ENCODE measurements at regions not wholly inside any gene's neighbourhood (a gene's known extent, or its start where the extent isn't known, plus 50 kb on each side); places are given as distances from the start of the nearest gene placed in this dataset.
"Not testable (repeated sequence)": the region's sequence is repeated elsewhere in the genome, so short reads cannot be mapped to it uniquely, and the experiment has no call there.

DNA sequence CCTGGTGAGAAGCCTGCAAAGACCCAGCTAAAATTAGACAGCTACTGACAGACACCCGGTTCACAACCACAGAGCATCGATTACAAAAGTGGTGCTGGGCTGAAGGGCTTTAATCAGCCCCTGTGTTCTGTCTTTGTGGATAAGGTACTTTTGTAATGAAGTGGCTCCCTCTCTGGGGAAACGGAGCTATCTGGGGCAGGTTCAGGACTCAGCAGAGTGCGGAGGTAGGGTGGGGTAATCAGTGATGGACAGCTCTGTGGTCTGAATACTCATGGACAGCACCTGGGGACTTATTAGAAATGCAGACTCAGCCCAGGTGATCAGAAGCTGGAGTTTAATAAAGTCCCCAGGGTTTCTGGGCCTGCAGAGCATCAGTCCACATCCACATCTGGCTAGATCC is 152.0 kb downstream of the MATN1 start:
- no peak overlapping the region for H3K27ac ChIP-seq
- TF ChIP-seq, protein P1, sequence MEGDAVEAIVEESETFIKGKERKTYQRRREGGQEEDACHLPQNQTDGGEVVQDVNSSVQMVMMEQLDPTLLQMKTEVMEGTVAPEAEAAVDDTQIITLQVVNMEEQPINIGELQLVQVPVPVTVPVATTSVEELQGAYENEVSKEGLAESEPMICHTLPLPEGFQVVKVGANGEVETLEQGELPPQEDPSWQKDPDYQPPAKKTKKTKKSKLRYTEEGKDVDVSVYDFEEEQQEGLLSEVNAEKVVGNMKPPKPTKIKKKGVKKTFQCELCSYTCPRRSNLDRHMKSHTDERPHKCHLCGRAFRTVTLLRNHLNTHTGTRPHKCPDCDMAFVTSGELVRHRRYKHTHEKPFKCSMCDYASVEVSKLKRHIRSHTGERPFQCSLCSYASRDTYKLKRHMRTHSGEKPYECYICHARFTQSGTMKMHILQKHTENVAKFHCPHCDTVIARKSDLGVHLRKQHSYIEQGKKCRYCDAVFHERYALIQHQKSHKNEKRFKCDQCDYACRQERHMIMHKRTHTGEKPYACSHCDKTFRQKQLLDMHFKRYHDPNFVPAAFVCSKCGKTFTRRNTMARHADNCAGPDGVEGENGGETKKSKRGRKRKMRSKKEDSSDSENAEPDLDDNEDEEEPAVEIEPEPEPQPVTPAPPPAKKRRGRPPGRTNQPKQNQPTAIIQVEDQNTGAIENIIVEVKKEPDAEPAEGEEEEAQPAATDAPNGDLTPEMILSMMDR (IDR thresholded peaks at IDR 0.05): no peak
- H3K9me3 ChIP-seq: no peaks in the 10 kb centered on the region
- no peaks in the 10 kb centered on the region for H3K4me1 ChIP-seq
- H3K27me3 ChIP-seq: no peaks in the 10 kb centered on the region
- no peak overlapping the region for H3K4me3 ChIP-seq
- intact Hi-C loops (cut with DNase I): no loop called here
- H3K36me3 ChIP-seq: no peaks in the 10 kb centered on the region
- DNase-seq (ENCODE audit: low spot score in 2 of 2): no peak

DNA sequence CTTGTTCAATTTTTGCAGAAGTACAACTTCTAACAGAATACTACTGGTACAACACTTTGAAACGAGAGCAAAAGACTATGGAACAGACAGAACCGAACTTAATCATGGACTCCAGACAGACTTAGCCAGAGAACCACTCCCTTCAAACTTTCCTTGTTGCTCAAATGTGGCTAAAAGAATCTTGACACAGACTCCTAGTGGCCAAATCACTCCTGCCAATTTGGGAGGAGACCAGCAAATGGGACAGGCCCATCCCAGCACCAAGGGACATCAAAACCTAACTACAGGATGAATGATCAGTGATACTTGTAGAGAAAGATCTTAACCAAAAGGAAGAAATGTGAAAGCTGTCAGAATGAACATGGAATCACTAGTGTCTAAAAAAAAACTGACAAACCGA is 154.0 kb downstream of the MATN1 start:
- H3K4me3 ChIP-seq: no peak overlapping the region
- intact Hi-C loops (cut with DNase I): no loop called here
- no peak overlapping the region for H3K27ac ChIP-seq
- no peaks in the 10 kb centered on the region for H3K4me1 ChIP-seq
- TF ChIP-seq, protein P1 (IDR thresholded peaks at IDR 0.05): no peak
- no peak for DNase-seq (ENCODE audit: low spot score in 2 of 2)
- no peaks in the 10 kb centered on the region for H3K36me3 ChIP-seq
- no peaks in the 10 kb centered on the region for H3K27me3 ChIP-seq
- H3K9me3 ChIP-seq: no peaks in the 10 kb centered on the region

DNA sequence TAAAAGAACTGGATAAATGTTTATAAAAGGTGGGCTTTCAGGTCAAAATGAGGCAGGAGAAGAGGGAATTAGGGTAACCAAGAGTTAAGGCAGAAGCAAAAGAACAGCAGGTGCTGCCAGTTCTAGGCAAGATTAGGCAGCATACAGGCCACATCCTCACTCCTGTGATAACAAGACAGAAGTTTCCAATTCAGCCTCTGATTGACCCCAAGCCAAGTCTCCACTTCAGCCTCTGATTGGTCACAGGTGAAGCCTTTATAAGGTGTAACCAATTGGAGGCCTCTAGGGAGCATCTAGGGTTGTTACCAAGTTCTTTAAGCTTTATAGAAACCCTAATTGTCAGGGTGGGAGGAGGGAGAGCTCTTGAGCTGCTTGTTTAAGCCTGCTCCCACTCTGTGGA is 160.8 kb downstream of the MATN1 start:
- Histone ChIP-seq H3K4me1 (no peaks in the 10 kb centered on the region), H3K27ac (no peak overlapping the region), H3K9me3 (peaks cover 5 to 22% of the 10 kb centered on the region in 2 donors), H3K4me3 (no peak overlapping the region), H3K27me3 (no peaks in the 10 kb centered on the region), H3K36me3 (no peaks in the 10 kb centered on the region)
- TF ChIP-seq, protein P1 (IDR thresholded peaks at IDR 0.05): no peak
- intact Hi-C loops (cut with DNase I): no loop called here
- DNase-seq (ENCODE audit: low spot score in 2 of 2): no peak

DNA sequence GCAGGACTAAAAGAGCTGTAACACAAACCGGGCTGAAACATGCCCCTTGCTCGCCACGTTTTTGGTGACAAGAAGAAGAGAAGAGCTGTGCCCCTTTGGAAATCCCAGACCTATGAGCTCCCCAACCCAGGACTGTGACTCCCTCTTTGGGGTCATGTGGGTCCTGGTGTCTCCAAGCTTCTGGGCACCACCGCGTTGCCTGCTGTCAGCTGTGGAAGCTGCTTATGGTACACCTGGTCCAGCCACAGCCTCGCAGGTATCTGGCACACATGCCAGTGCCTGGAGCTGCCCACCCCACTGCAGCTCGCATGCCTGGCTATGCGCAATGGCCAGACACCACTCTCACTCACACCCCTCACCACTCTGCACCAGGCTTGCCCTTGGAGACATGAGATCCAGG is 171.8 kb downstream of the MATN1 start:
- H3K36me3 ChIP-seq: no peaks in the 10 kb centered on the region
- no peaks in the 10 kb centered on the region for H3K9me3 ChIP-seq
- H3K27ac ChIP-seq: no peak overlapping the region
- H3K4me1 ChIP-seq: no peaks in the 10 kb centered on the region
- no peaks in the 10 kb centered on the region for H3K27me3 ChIP-seq
- intact Hi-C loops (cut with DNase I): no loop called here
- DNase-seq (ENCODE audit: low spot score in 2 of 2): no peak
- H3K4me3 ChIP-seq: no peak overlapping the region
- TF ChIP-seq, protein P1 (IDR thresholded peaks at IDR 0.05): no peak

DNA sequence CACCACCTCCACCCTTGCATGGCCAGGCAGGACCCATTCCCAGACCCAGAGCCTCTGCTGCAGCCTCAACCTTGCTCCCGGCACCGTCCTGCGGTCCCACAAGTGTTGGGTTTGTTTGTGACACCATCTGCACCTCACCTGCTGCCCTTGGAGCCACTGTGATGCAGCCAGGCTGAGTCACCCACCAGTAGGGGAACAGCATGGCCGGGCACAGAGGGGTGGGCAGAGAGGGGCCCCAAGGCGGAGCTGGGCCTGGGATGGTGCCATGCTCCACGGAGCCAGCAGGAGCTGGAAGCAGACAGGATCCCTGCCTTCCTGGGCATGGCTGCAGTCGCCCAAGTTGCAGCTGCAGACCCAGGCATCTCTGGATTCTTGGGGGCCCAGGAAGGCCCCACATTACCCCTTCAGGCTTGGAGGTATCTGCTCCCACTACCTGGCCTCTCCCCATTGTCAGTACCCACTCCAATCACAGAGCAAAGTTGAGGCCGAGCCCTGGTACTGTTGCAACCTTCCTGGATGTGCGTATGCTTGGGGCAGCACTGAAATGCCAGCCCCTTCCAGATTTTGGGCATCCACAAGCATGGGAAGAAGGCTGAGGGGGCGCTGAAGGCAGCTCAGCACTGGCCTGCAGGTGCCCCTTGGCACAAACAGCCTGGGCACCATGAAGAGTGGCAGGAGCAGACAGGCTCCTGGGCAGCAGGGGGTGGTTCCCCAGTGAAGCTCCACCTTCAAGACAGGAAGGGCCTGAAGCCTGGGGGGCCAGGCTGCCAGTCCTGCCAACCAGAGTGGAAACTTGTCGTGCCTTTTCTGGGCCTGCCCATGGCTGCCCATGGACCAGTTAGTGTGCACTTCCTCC is 172.8 kb downstream of the MATN1 start:
- no peak overlapping the region for H3K4me3 ChIP-seq
- no peaks in the 10 kb centered on the region for H3K36me3 ChIP-seq
- no peaks in the 10 kb centered on the region for H3K4me1 ChIP-seq
- intact Hi-C loops (cut with DNase I): no loop called here
- no peaks in the 10 kb centered on the region for H3K27me3 ChIP-seq
- no peak for DNase-seq (ENCODE audit: low spot score in 2 of 2)
- H3K9me3 ChIP-seq: no peaks in the 10 kb centered on the region
- H3K27ac ChIP-seq: no peak overlapping the region
- TF ChIP-seq, protein P1 (IDR thresholded peaks at IDR 0.05): no peak

DNA sequence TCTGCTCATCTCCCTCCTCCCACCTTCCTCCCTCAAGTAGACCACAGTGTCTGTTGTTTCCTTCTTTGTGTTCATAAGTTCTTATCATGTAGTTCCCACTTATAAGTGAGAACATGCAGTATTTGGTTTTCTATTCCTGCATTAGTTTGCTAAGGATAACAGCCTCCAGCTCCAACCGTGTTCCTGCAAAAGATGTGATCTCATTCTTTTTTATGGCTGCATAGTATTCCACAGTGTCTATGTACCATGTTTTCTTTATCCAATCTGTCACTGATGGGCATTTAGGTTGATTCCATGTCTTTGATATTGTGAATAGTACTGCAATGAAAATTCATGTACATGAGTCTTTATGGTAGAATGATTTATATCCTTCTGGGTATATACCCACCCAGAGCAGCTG is 173.5 kb downstream of the MATN1 start:
- H3K27me3 ChIP-seq; H3K4me1 ChIP-seq; H3K36me3 ChIP-seq; H3K4me3 ChIP-seq; H3K27ac ChIP-seq; H3K9me3 ChIP-seq; DNase-seq (ENCODE audit: low spot score in 2 of 2); intact Hi-C loops (cut with DNase I): not testable (repeated sequence)
